ENCODE measurements at regions not wholly inside any gene's neighbourhood (a gene's known extent, or its start where the extent isn't known, plus 50 kb on each side); places are given as distances from the start of the nearest gene placed in this dataset.

GRCh38 chr2:82694431-82694830 lies 1764.6 kb downstream of the SUCLG1 start:
- no peaks in the 10 kb centered on the region for H3K4me1 ChIP-seq (ENCODE audit: control insufficient read depth in 1 of 2, insufficient read depth in 2 of 2, low read length in 2 of 2)
- no peak overlapping the region for H3K4me3 ChIP-seq (ENCODE audit: low read depth in 1 of 2, low read length in 2 of 2)
- H3K27me3 ChIP-seq (ENCODE audit: control insufficient read depth in 1 of 2, insufficient read depth in 2 of 2, low read length in 2 of 2): no peaks in the 10 kb centered on the region
- H3K36me3 ChIP-seq (ENCODE audit: control insufficient read depth in 1 of 2, insufficient read depth in 2 of 2, low read length in 2 of 2): no peaks in the 10 kb centered on the region
- no peak overlapping the region for H3K27ac ChIP-seq (ENCODE audit: low read depth, low read length)
- no peaks in the 10 kb centered on the region for H3K9me3 ChIP-seq (ENCODE audit: control insufficient read depth in 1 of 2, low read length in 2 of 2)
- H3K9ac ChIP-seq (ENCODE audit: low read depth in 1 of 2, low read length in 2 of 2): no peak overlapping the region

- no peaks in the 10 kb centered on the region for H3K9me3 ChIP-seq (ENCODE audit: control insufficient read depth in 1 of 2, low read length in 2 of 2)
- no peaks in the 10 kb centered on the region for H3K4me1 ChIP-seq (ENCODE audit: control insufficient read depth in 1 of 2, insufficient read depth in 2 of 2, low read length in 2 of 2)
- H3K9ac ChIP-seq (ENCODE audit: low read depth in 1 of 2, low read length in 2 of 2): no peak overlapping the region
- no peak overlapping the region for H3K27ac ChIP-seq (ENCODE audit: low read depth, low read length)
- H3K27me3 ChIP-seq (ENCODE audit: control insufficient read depth in 1 of 2, insufficient read depth in 2 of 2, low read length in 2 of 2): no peaks in the 10 kb centered on the region
- no peak overlapping the region for H3K4me3 ChIP-seq (ENCODE audit: low read depth in 1 of 2, low read length in 2 of 2)
- no peaks in the 10 kb centered on the region for H3K36me3 ChIP-seq (ENCODE audit: control insufficient read depth in 1 of 2, insufficient read depth in 2 of 2, low read length in 2 of 2)
Measured at GRCh38 chr2:82690757-82691411, 1768.2 kb downstream of the SUCLG1 start.

DNA sequence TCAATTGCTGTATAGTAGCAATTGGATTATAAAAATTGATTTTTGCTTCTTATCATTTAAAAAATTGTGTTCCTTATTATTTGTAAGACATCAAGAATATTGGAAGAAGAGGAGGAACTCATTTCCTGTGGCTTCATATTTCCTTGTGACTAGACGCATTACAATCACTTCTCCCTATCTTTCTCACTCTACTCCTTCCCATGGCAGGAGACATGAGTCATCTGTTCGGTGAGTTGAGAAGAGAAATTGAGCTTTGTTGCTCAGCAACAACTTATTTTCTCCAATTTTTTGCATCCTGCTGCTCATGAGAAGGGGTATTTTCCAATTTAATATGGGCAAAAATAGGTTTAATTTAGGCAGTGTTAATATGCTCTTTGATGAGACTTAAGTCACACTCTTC lies 1783.9 kb downstream of the SUCLG1 start:
- Histone ChIP-seq H3K27me3 (ENCODE audit: control insufficient read depth in 1 of 2, insufficient read depth in 2 of 2, low read length in 2 of 2) (no peaks in the 10 kb centered on the region), H3K4me1 (ENCODE audit: control insufficient read depth in 1 of 2, insufficient read depth in 2 of 2, low read length in 2 of 2) (no peaks in the 10 kb centered on the region), H3K36me3 (ENCODE audit: control insufficient read depth in 1 of 2, insufficient read depth in 2 of 2, low read length in 2 of 2) (no peaks in the 10 kb centered on the region), H3K27ac (ENCODE audit: low read depth, low read length) (no peak overlapping the region), H3K9ac (ENCODE audit: low read depth in 1 of 2, low read length in 2 of 2) (no peak overlapping the region), H3K9me3 (ENCODE audit: control insufficient read depth in 1 of 2, low read length in 2 of 2) (peaks cover 0 to 5% of the 10 kb centered on the region in 2 donors), H3K4me3 (ENCODE audit: low read depth in 1 of 2, low read length in 2 of 2) (no peak overlapping the region)

DNA sequence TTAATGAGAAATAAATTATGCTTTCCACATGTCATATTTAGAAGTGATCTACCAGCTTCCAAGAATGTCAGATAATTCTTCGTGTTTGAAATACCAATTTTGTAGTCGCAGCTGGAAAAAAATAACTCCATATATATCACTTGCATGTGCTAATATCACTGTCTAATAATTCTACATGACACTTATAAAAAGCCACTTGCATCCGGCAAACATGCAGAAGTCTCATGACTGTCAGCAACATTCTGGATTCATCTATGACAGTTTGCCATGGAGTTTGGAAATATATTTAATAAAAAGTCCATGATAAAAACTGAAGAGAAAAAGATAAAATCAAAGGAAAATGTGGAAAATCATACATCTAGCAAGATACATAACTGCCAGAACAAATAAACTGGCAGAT lies 1784.4 kb downstream of the SUCLG1 start:
- Histone ChIP-seq H3K36me3 (ENCODE audit: control insufficient read depth in 1 of 2, insufficient read depth in 2 of 2, low read length in 2 of 2) (no peaks in the 10 kb centered on the region), H3K4me3 (ENCODE audit: low read depth in 1 of 2, low read length in 2 of 2) (no peak overlapping the region), H3K4me1 (ENCODE audit: control insufficient read depth in 1 of 2, insufficient read depth in 2 of 2, low read length in 2 of 2) (no peaks in the 10 kb centered on the region), H3K9ac (ENCODE audit: low read depth in 1 of 2, low read length in 2 of 2) (no peak overlapping the region), H3K9me3 (ENCODE audit: control insufficient read depth in 1 of 2, low read length in 2 of 2) (peaks cover 0 to 2% of the 10 kb centered on the region in 2 donors), H3K27ac (ENCODE audit: low read depth, low read length) (no peak overlapping the region), H3K27me3 (ENCODE audit: control insufficient read depth in 1 of 2, insufficient read depth in 2 of 2, low read length in 2 of 2) (no peaks in the 10 kb centered on the region)

GRCh38 chr2:82667491-82667890 lies 1791.6 kb downstream of the SUCLG1 start:
- H3K9ac ChIP-seq (ENCODE audit: low read depth in 1 of 2, low read length in 2 of 2): no peak overlapping the region
- no peak overlapping the region for H3K27ac ChIP-seq (ENCODE audit: low read depth, low read length)
- no peaks in the 10 kb centered on the region for H3K36me3 ChIP-seq (ENCODE audit: control insufficient read depth in 1 of 2, insufficient read depth in 2 of 2, low read length in 2 of 2)
- no peak overlapping the region for H3K4me3 ChIP-seq (ENCODE audit: low read depth in 1 of 2, low read length in 2 of 2)
- H3K4me1 ChIP-seq (ENCODE audit: control insufficient read depth in 1 of 2, insufficient read depth in 2 of 2, low read length in 2 of 2): no peaks in the 10 kb centered on the region
- H3K27me3 ChIP-seq (ENCODE audit: control insufficient read depth in 1 of 2, insufficient read depth in 2 of 2, low read length in 2 of 2): no peaks in the 10 kb centered on the region
- no peaks in the 10 kb centered on the region for H3K9me3 ChIP-seq (ENCODE audit: control insufficient read depth in 1 of 2, low read length in 2 of 2)

GRCh38 chr2:82665691-82666090 lies 1793.4 kb downstream of the SUCLG1 start:
- Histone ChIP-seq H3K4me1 (ENCODE audit: control insufficient read depth in 1 of 2, insufficient read depth in 2 of 2, low read length in 2 of 2) (no peaks in the 10 kb centered on the region), H3K9ac (ENCODE audit: low read depth in 1 of 2, low read length in 2 of 2) (no peak overlapping the region), H3K9me3 (ENCODE audit: control insufficient read depth in 1 of 2, low read length in 2 of 2) (no peaks in the 10 kb centered on the region), H3K27ac (ENCODE audit: low read depth, low read length) (no peak overlapping the region), H3K4me3 (ENCODE audit: low read depth in 1 of 2, low read length in 2 of 2) (no peak overlapping the region), H3K36me3 (ENCODE audit: control insufficient read depth in 1 of 2, insufficient read depth in 2 of 2, low read length in 2 of 2) (no peaks in the 10 kb centered on the region), H3K27me3 (ENCODE audit: control insufficient read depth in 1 of 2, insufficient read depth in 2 of 2, low read length in 2 of 2) (no peaks in the 10 kb centered on the region)

DNA sequence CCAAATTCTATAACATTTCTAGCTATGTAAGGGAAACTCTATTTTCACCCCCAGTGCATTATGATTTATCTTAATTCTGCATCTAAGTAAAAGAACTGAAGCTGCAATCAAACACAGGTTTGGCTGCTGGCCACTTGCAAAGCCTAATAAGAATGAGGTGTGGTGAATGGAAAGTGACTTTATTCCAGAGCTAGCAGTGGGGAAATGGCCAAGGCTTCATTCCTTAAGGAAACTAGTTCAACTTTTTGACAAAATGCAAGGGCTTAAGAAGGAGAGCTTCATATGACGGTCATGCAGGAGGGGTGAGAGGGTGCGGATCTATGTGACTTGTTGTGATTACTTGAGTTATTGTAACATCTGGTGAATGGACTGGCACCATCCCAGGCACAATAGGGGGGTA lies 1802.0 kb downstream of the SUCLG1 start:
- Histone ChIP-seq H3K9ac (ENCODE audit: low read depth in 1 of 2, low read length in 2 of 2) (no peak overlapping the region), H3K4me3 (ENCODE audit: low read depth in 1 of 2, low read length in 2 of 2) (no peak overlapping the region), H3K9me3 (ENCODE audit: control insufficient read depth in 1 of 2, low read length in 2 of 2) (no peaks in the 10 kb centered on the region), H3K27ac (ENCODE audit: low read depth, low read length) (no peak overlapping the region), H3K4me1 (ENCODE audit: control insufficient read depth in 1 of 2, insufficient read depth in 2 of 2, low read length in 2 of 2) (no peaks in the 10 kb centered on the region), H3K36me3 (ENCODE audit: control insufficient read depth in 1 of 2, insufficient read depth in 2 of 2, low read length in 2 of 2) (no peaks in the 10 kb centered on the region), H3K27me3 (ENCODE audit: control insufficient read depth in 1 of 2, insufficient read depth in 2 of 2, low read length in 2 of 2) (no peaks in the 10 kb centered on the region)

DNA sequence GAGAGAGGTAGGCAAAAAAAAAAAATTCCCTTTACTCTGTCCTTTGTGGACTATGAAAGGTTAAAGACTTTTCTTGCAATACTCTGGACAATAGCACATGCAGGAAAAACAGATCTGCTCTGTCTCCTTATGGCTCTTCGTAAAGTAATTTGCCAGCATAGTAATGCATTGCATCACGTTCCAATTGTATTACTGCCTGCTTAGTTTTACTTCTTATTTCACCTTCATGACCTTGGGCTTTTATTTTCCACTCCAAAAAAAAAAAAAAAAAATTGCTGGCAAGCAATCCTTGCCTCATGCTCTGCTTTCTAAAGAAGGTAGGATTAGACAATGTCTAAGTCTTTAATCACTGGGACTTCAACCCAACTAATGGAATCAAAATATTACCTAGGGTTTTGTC lies 1802.7 kb downstream of the SUCLG1 start:
- Histone ChIP-seq H3K27ac (ENCODE audit: low read depth, low read length) (no peak overlapping the region), H3K27me3 (ENCODE audit: control insufficient read depth in 1 of 2, insufficient read depth in 2 of 2, low read length in 2 of 2) (no peaks in the 10 kb centered on the region), H3K9ac (ENCODE audit: low read depth in 1 of 2, low read length in 2 of 2) (no peak overlapping the region), H3K9me3 (ENCODE audit: control insufficient read depth in 1 of 2, low read length in 2 of 2) (no peaks in the 10 kb centered on the region), H3K4me3 (ENCODE audit: low read depth in 1 of 2, low read length in 2 of 2) (no peak overlapping the region), H3K4me1 (ENCODE audit: control insufficient read depth in 1 of 2, insufficient read depth in 2 of 2, low read length in 2 of 2) (no peaks in the 10 kb centered on the region), H3K36me3 (ENCODE audit: control insufficient read depth in 1 of 2, insufficient read depth in 2 of 2, low read length in 2 of 2) (no peaks in the 10 kb centered on the region)

GRCh38 chr2:82652117-82652516 lies 1807.0 kb downstream of the SUCLG1 start:
- no peak overlapping the region for H3K27ac ChIP-seq (ENCODE audit: low read depth, low read length)
- no peaks in the 10 kb centered on the region for H3K36me3 ChIP-seq (ENCODE audit: control insufficient read depth in 1 of 2, insufficient read depth in 2 of 2, low read length in 2 of 2)
- H3K4me3 ChIP-seq (ENCODE audit: low read depth in 1 of 2, low read length in 2 of 2): no peak overlapping the region
- no peak overlapping the region for H3K9ac ChIP-seq (ENCODE audit: low read depth in 1 of 2, low read length in 2 of 2)
- H3K27me3 ChIP-seq (ENCODE audit: control insufficient read depth in 1 of 2, insufficient read depth in 2 of 2, low read length in 2 of 2): no peaks in the 10 kb centered on the region
- peaks cover 0 to 4% of the 10 kb centered on the region in 2 donors for H3K9me3 ChIP-seq (ENCODE audit: control insufficient read depth in 1 of 2, low read length in 2 of 2)
- no peaks in the 10 kb centered on the region for H3K4me1 ChIP-seq (ENCODE audit: control insufficient read depth in 1 of 2, insufficient read depth in 2 of 2, low read length in 2 of 2)

DNA sequence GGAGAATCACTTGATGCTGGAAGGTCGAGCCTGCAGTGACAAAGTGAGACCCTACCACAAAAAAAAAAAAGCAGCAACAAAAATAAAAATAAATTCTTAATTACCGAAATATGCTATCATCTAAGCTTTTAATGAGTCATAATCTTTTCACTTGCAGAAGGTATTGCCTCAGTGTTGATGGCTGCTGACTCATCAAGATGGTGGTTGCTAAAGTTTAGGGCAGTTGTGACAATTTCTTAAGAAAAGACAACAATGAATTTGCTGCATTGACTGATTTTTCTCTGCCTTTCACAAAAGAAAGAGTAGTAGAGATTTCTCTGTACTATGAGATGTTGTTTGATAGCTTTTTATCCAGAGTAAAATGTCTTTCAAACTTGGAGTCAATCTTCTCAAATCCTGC lies 1809.0 kb downstream of the SUCLG1 start:
- Histone ChIP-seq H3K4me1 (ENCODE audit: control insufficient read depth in 1 of 2, insufficient read depth in 2 of 2, low read length in 2 of 2) (no peaks in the 10 kb centered on the region), H3K27me3 (ENCODE audit: control insufficient read depth in 1 of 2, insufficient read depth in 2 of 2, low read length in 2 of 2) (no peaks in the 10 kb centered on the region), H3K9ac (ENCODE audit: low read depth in 1 of 2, low read length in 2 of 2) (no peak overlapping the region), H3K4me3 (ENCODE audit: low read depth in 1 of 2, low read length in 2 of 2) (no peak overlapping the region), H3K36me3 (ENCODE audit: control insufficient read depth in 1 of 2, insufficient read depth in 2 of 2, low read length in 2 of 2) (no peaks in the 10 kb centered on the region), H3K27ac (ENCODE audit: low read depth, low read length) (no peak overlapping the region), H3K9me3 (ENCODE audit: control insufficient read depth in 1 of 2, low read length in 2 of 2) (peaks cover 0 to 4% of the 10 kb centered on the region in 2 donors)

All from duodenal mucosa (tissue), 2 donors.